AG04450 (cell line): ENCODE measurements at regions not wholly inside any gene's neighbourhood (a gene's known extent, or its start where the extent isn't known, plus 50 kb on each side); places are given as distances from the start of the nearest gene placed in this dataset.
A peak's percentile ranks its signal among the peaks of the same experiment; 100 is the strongest.

ENCODE experiments used
- CTCF ChIA-PET: fragments of 300-600, 350-600 bp; formaldehyde crosslinking; extraction: SDS; loops from one replicate; lab custom pipeline; 2022; ENCODE audit warnings: antibody characterized with exemption, inconsistent platforms; lab: Charles Lee
- POLR2A ChIA-PET: fragments of 350-600 bp; formaldehyde crosslinking; extraction: SDS; loops from one replicate; lab custom pipeline; 2021; ENCODE audit warnings: antibody characterized with exemption, inconsistent platforms; lab: Yijun Ruan, JAX
- DNase-seq: peaks from one replicate; pipeline ENCODE4 v3.0.0-alpha.2; 2011; ENCODE audit warnings: low read depth, low spot score
- H3K27ac ChIP-seq: one replicate; pipeline ENCODE4 v1.5.1; 2012; ENCODE audit warnings: low read depth, low read length, control low read depth
- H3K27me3 ChIP-seq: one replicate; pipeline ENCODE4 v1.6.0; 2012; ENCODE audit warnings: low read length; ENCODE audit not compliant: control insufficient read depth, insufficient read depth
- H3K4me3 ChIP-seq: 2 replicates; pipeline ENCODE4 v1.5.1; 2011; ENCODE audit warnings: mild to moderate bottlenecking, low read depth, low read length, control low read depth
- H3K9me3 ChIP-seq: 2 replicates; pipeline ENCODE4 v1.5.1; 2012; ENCODE audit warnings: low read length; ENCODE audit not compliant: control insufficient read depth, insufficient read depth
- TF ChIP-seq, protein P1 (sequence below): IDR thresholded peaks from 2 replicates; pipeline ENCODE4 v1.5.1; 2011; ENCODE audit warnings: low read depth, low read length, control low read depth, inconsistent platforms

DNA sequence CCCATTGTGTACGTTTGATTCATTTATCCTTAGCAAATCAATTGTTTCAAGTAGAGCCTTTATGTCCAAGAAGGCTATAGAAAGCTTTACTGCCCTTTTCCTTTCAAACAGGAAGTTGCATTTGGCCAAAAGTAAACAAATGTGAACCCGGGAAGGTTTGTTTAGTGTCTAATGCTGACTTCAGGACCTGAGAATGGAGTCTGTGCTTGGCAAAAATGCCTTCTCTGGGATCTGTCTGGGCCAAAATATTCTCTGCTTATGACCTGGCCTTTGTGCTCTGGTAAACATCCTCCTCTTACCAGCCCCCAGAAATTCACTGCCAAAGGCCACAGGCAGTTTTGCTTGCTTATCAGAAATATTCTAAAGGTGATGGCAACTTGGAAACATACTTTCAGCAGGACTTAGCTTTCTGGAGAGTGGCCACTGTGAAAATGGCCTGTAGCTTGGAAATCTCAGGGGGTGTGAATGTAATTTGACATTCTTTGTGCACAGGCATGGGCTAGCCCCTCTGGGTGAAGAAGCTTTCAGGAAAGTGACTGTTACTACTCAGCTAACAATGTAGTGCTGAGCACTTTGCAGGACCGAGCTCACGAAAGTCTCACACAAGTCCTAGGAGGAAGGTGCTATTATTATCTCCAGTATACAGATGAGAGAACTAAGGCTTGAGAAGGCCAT, 199.5 kb downstream of the PTEN start:
- Histone ChIP-seq H3K4me3 (no peak overlapping the region), H3K9me3 (no peaks in the 10 kb centered on the region), H3K27me3 (no peaks in the 10 kb centered on the region), H3K27ac (peak overlapping the region; percentile 59)
- CTCF ChIA-PET: interaction anchor here (0.6 kb wide), 1 partner anchor 12 kb away, joined by 3 read pairs; no protein-coding TSS in a partner anchor
- TF ChIP-seq, protein P1, sequence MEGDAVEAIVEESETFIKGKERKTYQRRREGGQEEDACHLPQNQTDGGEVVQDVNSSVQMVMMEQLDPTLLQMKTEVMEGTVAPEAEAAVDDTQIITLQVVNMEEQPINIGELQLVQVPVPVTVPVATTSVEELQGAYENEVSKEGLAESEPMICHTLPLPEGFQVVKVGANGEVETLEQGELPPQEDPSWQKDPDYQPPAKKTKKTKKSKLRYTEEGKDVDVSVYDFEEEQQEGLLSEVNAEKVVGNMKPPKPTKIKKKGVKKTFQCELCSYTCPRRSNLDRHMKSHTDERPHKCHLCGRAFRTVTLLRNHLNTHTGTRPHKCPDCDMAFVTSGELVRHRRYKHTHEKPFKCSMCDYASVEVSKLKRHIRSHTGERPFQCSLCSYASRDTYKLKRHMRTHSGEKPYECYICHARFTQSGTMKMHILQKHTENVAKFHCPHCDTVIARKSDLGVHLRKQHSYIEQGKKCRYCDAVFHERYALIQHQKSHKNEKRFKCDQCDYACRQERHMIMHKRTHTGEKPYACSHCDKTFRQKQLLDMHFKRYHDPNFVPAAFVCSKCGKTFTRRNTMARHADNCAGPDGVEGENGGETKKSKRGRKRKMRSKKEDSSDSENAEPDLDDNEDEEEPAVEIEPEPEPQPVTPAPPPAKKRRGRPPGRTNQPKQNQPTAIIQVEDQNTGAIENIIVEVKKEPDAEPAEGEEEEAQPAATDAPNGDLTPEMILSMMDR: no peak
- DNase-seq: peak; percentile 71
- POLR2A ChIA-PET: interaction anchor here (0.6 to 1.7 kb wide), 2 partner anchors 20 to 494 kb away, joined by 6 read pairs; no protein-coding TSS in a partner anchor

DNA sequence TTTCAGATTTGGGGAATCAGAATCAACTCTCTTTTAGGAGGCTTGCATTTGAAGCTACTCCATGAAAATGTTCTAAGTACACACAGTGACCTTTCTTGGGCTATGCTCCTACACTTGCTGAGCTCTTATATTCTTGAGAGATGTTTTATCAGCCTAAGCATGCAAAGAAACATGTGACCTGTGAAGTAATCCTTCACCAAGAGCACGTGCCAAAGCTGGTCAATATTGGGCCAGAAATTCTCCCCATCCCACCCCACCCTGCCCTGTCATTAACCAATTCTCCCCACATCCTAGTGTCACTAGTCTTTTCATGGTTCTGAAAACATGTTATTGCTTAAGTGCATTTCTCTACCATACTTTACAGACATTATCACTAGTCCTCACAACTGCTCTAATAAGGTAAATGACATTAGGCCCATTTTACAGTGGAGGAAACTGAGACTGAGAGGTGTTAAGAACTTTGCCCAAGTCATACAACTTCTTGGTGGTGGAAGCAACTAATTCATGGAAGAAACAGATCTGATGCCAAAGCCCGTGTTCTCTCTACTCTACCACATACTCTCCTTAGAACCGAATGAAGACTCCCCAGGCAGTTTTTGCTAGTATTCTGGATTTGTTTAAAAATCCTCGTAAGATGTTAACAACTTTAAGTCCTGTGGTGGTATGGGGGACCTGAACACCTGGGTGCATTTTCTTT, 200.6 kb downstream of the PTEN start:
- ChIA-PET POLR2A (interaction anchor here (1.7 kb wide), 1 partner anchor 22 kb away, joined by 6 read pairs; no protein-coding TSS in a partner anchor), CTCF (no interaction called here)
- Histone ChIP-seq H3K4me3 (no peak overlapping the region), H3K9me3 (no peaks in the 10 kb centered on the region), H3K27ac (no peak overlapping the region), H3K27me3 (no peaks in the 10 kb centered on the region)
- DNase-seq: no peak
- TF ChIP-seq, protein P1: no peak

DNA sequence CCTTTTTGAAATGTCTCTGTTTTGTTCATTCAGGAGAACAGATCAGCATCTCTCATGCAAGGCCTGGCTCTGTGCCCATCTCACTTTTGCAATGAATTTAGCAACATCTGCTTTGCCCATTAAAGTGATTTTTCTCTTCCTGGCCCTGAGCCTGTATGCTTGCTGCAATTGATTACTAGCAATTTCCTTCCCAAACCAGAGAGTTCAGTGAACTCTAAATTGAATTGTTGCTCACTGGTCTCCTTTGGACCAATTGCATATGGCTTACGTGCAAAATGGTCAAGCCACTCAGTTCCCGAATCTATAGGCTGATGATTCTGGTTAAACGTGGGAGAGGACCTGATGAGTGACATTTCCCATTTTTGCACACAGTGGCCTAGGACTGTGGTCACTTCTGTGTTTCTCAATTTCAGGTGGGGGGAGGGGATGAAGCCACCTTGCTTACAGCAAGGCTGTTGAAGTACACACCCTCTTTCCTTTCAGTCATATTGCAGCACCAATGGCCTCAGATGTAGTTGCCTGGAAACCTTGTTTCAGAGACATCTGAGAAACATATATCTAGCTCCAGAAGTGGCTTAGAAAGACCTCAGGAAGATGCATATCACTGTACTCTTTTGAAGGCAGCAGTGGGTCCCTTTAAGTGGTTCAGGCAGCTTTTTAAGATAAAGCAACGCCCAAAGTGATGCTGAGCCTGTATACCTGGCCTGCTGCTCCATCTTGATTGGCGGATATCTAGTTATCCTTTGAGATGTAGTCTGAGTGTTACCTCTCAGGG, 201.4 kb downstream of the PTEN start:
- no peaks in the 10 kb centered on the region for H3K27me3 ChIP-seq
- H3K4me3 ChIP-seq: no peak overlapping the region
- POLR2A ChIA-PET: no interaction called here
- H3K27ac ChIP-seq: no peak overlapping the region
- CTCF ChIA-PET: no interaction called here
- H3K9me3 ChIP-seq: no peaks in the 10 kb centered on the region
- DNase-seq: peak; percentile 53
- TF ChIP-seq, protein P1: no peak

DNA sequence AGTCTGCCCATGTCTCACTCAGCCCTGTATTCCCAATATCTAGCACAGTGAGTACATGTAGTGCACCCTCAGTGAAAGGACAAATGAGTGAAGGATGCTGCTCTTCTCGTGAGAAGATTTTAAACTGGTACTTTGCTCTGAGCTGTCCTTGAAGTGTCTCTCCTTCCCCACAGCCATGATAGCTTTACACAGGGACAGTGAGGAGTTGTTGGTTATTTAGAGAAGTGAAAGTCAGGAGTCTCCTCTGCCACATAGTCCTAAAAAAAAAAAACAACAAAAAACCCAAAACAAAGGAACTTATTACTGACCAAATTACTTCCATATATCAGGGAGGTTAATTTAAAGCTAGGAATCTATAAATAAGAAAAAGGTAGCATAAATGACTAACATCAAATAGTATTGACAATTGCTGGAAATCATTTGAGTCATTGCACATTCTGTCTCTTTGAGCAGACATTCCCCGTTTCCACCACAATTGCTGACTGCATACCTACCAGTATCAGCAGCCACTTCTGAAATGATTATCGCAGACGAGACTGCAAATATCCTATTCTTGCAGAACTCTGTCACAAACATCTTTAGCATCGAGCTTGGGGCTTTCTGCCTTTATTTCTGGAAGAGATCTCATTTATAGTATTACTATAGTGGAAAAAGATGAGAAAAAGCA, 202.1 kb downstream of the PTEN start:
- H3K27ac ChIP-seq: no peak overlapping the region
- H3K4me3 ChIP-seq: no peak overlapping the region
- TF ChIP-seq, protein P1: no peak
- DNase-seq: no peak
- ChIA-PET CTCF (interaction anchor here (0.6 kb wide), 1 partner anchor 119 kb away, joined by 3 read pairs; no protein-coding TSS in a partner anchor), POLR2A (no interaction called here)
- no peaks in the 10 kb centered on the region for H3K27me3 ChIP-seq
- H3K9me3 ChIP-seq: no peaks in the 10 kb centered on the region
